HepG2 (cell line): ENCODE measurements at regions not wholly inside any gene's neighbourhood (a gene's known extent, or its start where the extent isn't known, plus 50 kb on each side); places are given as distances from the start of the nearest gene placed in this dataset.

Experiments used
- CREB1 ChIP-seq, 2 experiments: fragments of 450-650 bp in 1 of 2; IDR thresholded peaks; 2 replicates each; pipeline ENCODE4 v1.6.1; 2016 to 2017; ENCODE audit warnings: control low read depth in 1 of 2, mild to moderate bottlenecking in 1 of 2, missing compliant biosample characterization in 1 of 2, missing genetic modification characterization in 1 of 2
- SIN3A ChIP-seq: IDR thresholded peaks from 2 replicates; pipeline ENCODE4 v1.6.1; 2011; ENCODE audit warnings: low read depth, mild to moderate bottlenecking, control low read depth, low read length, borderline replicate concordance
- ZBTB20 ChIP-seq: sonication (generic); formaldehyde crosslinking; IDR thresholded peaks from 2 replicates; pipeline ENCODE4 v1.8.1; 2023; ENCODE audit warnings: missing genetic modification reagents, low read depth, mild to moderate bottlenecking, borderline replicate concordance
- ZBTB8A ChIP-seq: sonication (generic); formaldehyde crosslinking; IDR thresholded peaks from 2 replicates; pipeline ENCODE4 v1.4.0; 2020; ENCODE audit warnings: mild to moderate bottlenecking, low read depth, missing genetic modification reagents, borderline replicate concordance
- ZNF468 ChIP-seq: sonication (generic); formaldehyde crosslinking; IDR thresholded peaks from 2 replicates; pipeline ENCODE4 v1.8.0; 2022; ENCODE audit warnings: mild to moderate bottlenecking, moderate library complexity, missing genetic modification reagents
- TF ChIP-seq, protein P1 (sequence below): sonication (generic); formaldehyde crosslinking; IDR thresholded peaks from 2 replicates; pipeline ENCODE4 v1.4.0; 2020; ENCODE audit warnings: missing genetic modification reagents
- TF ChIP-seq, protein P2 (sequence below): sonication (generic); formaldehyde crosslinking; IDR thresholded peaks from 2 replicates; pipeline ENCODE4 v1.5.0; 2020; ENCODE audit warnings: mild to moderate bottlenecking, missing genetic modification reagents, moderate library complexity
- TF ChIP-seq, protein P3 (sequence below): fragments of 450-650 bp; IDR thresholded peaks from 2 replicates; pipeline ENCODE4 v1.6.1; 2017; ENCODE audit warnings: mild to moderate bottlenecking
- TF ChIP-seq, protein P4 (sequence below), 2 experiments: fragments of 450-650 bp in 1 of 2; sonication (generic) in 1 of 2; formaldehyde crosslinking in 1 of 2; IDR thresholded peaks; 2 replicates each; pipeline versions ENCODE4 v1.6.1 to v1.8.0; 2016 to 2022; ENCODE audit warnings: antibody characterized with exemption in 1 of 2, mild to moderate bottlenecking in 1 of 2, missing genetic modification reagents in 1 of 2

DNA sequence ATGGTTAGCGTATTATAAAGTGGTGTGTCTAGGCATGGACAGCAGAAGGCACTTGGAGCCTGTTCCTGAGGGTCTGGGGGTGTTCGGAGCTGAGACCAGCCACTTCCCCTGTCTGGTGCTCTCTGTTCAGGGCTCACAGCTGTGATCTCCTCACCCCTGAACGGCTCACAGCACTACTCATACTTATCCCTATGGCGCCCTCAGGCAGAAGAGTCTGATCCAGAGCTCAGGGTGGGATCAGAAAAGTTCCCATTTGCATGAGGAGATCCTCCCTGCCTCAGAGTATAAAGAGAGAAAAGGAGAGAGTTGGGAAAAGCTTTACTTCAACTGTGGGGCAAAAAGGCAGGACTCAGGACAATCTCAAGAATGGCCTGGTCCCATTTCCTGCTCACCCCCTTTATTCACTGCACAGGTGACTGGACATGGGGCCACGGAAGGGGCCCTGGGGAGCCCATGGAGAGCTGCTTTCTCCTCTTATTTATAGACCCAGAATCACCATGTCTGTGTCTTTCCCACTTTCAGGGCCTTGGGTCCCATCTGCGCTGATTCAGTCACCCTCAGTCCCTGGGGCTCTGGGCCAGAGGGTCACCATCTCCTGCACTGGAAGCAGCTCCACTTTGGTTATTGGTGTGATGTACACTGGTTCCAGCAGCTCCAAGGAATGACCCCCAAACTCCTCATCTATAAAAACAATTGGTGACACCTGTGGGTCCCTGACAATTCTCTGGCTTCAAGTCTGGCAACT lies 97.0 kb upstream of the TOP3B start:
- TF ChIP-seq, protein P1, sequence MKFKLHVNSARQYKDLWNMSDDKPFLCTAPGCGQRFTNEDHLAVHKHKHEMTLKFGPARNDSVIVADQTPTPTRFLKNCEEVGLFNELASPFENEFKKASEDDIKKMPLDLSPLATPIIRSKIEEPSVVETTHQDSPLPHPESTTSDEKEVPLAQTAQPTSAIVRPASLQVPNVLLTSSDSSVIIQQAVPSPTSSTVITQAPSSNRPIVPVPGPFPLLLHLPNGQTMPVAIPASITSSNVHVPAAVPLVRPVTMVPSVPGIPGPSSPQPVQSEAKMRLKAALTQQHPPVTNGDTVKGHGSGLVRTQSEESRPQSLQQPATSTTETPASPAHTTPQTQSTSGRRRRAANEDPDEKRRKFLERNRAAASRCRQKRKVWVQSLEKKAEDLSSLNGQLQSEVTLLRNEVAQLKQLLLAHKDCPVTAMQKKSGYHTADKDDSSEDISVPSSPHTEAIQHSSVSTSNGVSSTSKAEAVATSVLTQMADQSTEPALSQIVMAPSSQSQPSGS = no peak
- TF ChIP-seq, protein P2, sequence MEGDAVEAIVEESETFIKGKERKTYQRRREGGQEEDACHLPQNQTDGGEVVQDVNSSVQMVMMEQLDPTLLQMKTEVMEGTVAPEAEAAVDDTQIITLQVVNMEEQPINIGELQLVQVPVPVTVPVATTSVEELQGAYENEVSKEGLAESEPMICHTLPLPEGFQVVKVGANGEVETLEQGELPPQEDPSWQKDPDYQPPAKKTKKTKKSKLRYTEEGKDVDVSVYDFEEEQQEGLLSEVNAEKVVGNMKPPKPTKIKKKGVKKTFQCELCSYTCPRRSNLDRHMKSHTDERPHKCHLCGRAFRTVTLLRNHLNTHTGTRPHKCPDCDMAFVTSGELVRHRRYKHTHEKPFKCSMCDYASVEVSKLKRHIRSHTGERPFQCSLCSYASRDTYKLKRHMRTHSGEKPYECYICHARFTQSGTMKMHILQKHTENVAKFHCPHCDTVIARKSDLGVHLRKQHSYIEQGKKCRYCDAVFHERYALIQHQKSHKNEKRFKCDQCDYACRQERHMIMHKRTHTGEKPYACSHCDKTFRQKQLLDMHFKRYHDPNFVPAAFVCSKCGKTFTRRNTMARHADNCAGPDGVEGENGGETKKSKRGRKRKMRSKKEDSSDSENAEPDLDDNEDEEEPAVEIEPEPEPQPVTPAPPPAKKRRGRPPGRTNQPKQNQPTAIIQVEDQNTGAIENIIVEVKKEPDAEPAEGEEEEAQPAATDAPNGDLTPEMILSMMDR (CRISPR knock-in tag) = no peak
- no peak for TF ChIP-seq SIN3A
- TF ChIP-seq, protein P3, sequence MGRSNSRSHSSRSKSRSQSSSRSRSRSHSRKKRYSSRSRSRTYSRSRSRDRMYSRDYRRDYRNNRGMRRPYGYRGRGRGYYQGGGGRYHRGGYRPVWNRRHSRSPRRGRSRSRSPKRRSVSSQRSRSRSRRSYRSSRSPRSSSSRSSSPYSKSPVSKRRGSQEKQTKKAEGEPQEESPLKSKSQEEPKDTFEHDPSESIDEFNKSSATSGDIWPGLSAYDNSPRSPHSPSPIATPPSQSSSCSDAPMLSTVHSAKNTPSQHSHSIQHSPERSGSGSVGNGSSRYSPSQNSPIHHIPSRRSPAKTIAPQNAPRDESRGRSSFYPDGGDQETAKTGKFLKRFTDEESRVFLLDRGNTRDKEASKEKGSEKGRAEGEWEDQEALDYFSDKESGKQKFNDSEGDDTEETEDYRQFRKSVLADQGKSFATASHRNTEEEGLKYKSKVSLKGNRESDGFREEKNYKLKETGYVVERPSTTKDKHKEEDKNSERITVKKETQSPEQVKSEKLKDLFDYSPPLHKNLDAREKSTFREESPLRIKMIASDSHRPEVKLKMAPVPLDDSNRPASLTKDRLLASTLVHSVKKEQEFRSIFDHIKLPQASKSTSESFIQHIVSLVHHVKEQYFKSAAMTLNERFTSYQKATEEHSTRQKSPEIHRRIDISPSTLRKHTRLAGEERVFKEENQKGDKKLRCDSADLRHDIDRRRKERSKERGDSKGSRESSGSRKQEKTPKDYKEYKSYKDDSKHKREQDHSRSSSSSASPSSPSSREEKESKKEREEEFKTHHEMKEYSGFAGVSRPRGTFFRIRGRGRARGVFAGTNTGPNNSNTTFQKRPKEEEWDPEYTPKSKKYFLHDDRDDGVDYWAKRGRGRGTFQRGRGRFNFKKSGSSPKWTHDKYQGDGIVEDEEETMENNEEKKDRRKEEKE = no peak
- no peak for TF ChIP-seq ZBTB8A
- TF ChIP-seq, protein P4, sequence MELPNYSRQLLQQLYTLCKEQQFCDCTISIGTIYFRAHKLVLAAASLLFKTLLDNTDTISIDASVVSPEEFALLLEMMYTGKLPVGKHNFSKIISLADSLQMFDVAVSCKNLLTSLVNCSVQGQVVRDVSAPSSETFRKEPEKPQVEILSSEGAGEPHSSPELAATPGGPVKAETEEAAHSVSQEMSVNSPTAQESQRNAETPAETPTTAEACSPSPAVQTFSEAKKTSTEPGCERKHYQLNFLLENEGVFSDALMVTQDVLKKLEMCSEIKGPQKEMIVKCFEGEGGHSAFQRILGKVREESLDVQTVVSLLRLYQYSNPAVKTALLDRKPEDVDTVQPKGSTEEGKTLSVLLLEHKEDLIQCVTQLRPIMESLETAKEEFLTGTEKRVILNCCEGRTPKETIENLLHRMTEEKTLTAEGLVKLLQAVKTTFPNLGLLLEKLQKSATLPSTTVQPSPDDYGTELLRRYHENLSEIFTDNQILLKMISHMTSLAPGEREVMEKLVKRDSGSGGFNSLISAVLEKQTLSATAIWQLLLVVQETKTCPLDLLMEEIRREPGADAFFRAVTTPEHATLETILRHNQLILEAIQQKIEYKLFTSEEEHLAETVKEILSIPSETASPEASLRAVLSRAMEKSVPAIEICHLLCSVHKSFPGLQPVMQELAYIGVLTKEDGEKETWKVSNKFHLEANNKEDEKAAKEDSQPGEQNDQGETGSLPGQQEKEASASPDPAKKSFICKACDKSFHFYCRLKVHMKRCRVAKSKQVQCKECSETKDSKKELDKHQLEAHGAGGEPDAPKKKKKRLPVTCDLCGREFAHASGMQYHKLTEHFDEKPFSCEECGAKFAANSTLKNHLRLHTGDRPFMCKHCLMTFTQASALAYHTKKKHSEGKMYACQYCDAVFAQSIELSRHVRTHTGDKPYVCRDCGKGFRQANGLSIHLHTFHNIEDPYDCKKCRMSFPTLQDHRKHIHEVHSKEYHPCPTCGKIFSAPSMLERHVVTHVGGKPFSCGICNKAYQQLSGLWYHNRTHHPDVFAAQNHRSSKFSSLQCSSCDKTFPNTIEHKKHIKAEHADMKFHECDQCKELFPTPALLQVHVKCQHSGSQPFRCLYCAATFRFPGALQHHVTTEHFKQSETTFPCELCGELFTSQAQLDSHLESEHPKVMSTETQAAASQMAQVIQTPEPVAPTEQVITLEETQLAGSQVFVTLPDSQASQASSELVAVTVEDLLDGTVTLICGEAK (IDR thresholded peaks at IDR 0.05) = no peak
- TF ChIP-seq, protein P4 (CRISPR knock-in tag; IDR thresholded peaks at IDR 0.05) = no peak
- no peak for TF ChIP-seq ZBTB20 (CRISPR knock-in tag)
- no peak for TF ChIP-seq CREB1 (IDR thresholded peaks at IDR 0.05)
- no peak for TF ChIP-seq CREB1 (CRISPR knock-in tag; IDR thresholded peaks at IDR 0.05)
- TF ChIP-seq ZNF468 (CRISPR knock-in tag) = no peak
